ENCODE measurements at regions not wholly inside any gene's neighbourhood (a gene's known extent, or its start where the extent isn't known, plus 50 kb on each side); places are given as distances from the start of the nearest gene placed in this dataset.

- DNase-seq: no peak
These were observed 269.0 kb downstream of the SNX10 start for GRCh38 chr7:26560526-26561256.

- DNase-seq: no peak
These were observed 271.2 kb downstream of the SNX10 start for GRCh38 chr7:26562841-26563240.

GRCh38 chr7:26563406-26563805 lies 271.7 kb downstream of the SNX10 start:
- DNase-seq: no peak

GRCh38 chr7:26567266-26567665 lies 275.6 kb downstream of the SNX10 start:
- DNase-seq: no peak

GRCh38 chr7:26574476-26574875 lies 282.8 kb downstream of the SNX10 start:
- DNase-seq: no peak

- no peak for DNase-seq
These were observed 284.3 kb downstream of the SKAP2 start for GRCh38 chr7:26580064-26580591.

GRCh38 chr7:26580711-26581110 lies 283.7 kb downstream of the SKAP2 start:
- no peak for DNase-seq

GRCh38 chr7:26583094-26583648 lies 281.2 kb downstream of the SKAP2 start:
- DNase-seq: no peak

GRCh38 chr7:26584326-26584725 lies 280.1 kb downstream of the SKAP2 start:
- DNase-seq: no peak

GRCh38 chr7:26584987-26585665 lies 279.3 kb downstream of the SKAP2 start:
- no peak for DNase-seq

- no peak for DNase-seq
These were observed 276.9 kb downstream of the SKAP2 start for GRCh38 chr7:26587536-26587935.

GRCh38 chr7:26588511-26588910 lies 275.9 kb downstream of the SKAP2 start:
- no peak for DNase-seq

- DNase-seq: no peak
These were observed 273.7 kb downstream of the SKAP2 start for GRCh38 chr7:26590709-26591108.

GRCh38 chr7:26592011-26592410 lies 272.4 kb downstream of the SKAP2 start:
- no peak for DNase-seq

GRCh38 chr7:26593393-26593792 lies 271.0 kb downstream of the SKAP2 start:
- DNase-seq: no peak

GRCh38 chr7:26593896-26594295 lies 270.5 kb downstream of the SKAP2 start:
- no peak for DNase-seq

- no peak for DNase-seq
These were observed 269.8 kb downstream of the SKAP2 start for GRCh38 chr7:26594553-26594952.

GRCh38 chr7:26598867-26599266 lies 265.5 kb downstream of the SKAP2 start:
- no peak for DNase-seq

- DNase-seq: no peak
These were observed 264.4 kb downstream of the SKAP2 start for GRCh38 chr7:26599982-26600381.

- no peak for DNase-seq
These were observed 264.0 kb downstream of the SKAP2 start for GRCh38 chr7:26600411-26600810.

GRCh38 chr7:26603631-26604030 lies 260.8 kb downstream of the SKAP2 start:
- no peak for DNase-seq

GRCh38 chr7:26608402-26608801 lies 256.0 kb downstream of the SKAP2 start:
- no peak for DNase-seq

- DNase-seq: no peak
These were observed 255.3 kb downstream of the SKAP2 start for GRCh38 chr7:26609082-26609481.

GRCh38 chr7:26609532-26609931 lies 254.9 kb downstream of the SKAP2 start:
- no peak for DNase-seq

Data from CD4-positive, alpha-beta T cell treated with Interleukin-17A for 1 hour (primary cell).